NCI-H524 treated with DMSO at 0.1 percent for 48 hours (cell line): ENCODE measurements at regions not wholly inside any gene's neighbourhood (a gene's known extent, or its start where the extent isn't known, plus 50 kb on each side); places are given as distances from the start of the nearest gene placed in this dataset.
"Not testable (repeated sequence)": the region's sequence is repeated elsewhere in the genome, so short reads cannot be mapped to it uniquely, and the experiment has no call there.

ENCODE experiments used
- DNase-seq: peaks from one replicate; lab custom pipeline; 2025; lab: John Stamatoyannopoulos, UW

DNA sequence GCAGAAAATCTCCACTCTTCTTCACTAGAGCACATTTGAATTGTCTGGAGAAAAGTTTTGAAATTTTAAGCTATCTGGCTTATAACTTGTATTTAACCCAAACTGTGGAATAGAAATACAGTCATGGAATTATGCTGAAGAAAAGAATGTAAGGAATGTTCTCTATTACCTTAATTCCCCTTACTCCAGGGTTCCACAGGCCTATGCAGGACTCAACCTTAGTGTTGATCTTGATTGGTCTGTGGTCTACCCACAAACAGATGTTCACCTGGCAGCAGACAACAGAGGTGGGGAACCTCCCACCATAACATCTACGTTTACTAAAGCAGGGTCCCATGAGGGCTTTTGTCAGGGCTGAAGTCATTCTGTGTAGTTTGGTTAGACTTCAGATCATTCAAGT is 189.3 kb upstream of the GPRIN3 start:
- DNase-seq = no peak

DNA sequence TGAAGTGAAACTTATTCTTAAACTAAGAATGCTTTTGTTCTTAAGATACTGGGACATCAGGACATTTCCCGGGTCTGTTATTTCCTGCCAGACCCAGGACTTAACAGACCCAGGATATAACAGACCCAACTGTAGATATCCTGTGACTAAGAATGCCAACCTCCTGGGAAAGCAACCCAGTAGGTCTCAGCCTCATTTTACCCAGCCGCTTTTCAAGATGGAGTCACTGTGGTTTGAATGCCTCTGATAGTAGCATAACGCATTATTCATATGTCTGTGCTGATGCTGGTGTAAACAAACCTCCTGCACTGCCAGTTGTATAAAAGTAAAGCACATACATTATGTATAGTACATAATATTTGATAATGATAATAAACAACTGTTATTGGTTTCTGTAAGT is 185.8 kb upstream of the GPRIN3 start:
- DNase-seq = no peak

DNA sequence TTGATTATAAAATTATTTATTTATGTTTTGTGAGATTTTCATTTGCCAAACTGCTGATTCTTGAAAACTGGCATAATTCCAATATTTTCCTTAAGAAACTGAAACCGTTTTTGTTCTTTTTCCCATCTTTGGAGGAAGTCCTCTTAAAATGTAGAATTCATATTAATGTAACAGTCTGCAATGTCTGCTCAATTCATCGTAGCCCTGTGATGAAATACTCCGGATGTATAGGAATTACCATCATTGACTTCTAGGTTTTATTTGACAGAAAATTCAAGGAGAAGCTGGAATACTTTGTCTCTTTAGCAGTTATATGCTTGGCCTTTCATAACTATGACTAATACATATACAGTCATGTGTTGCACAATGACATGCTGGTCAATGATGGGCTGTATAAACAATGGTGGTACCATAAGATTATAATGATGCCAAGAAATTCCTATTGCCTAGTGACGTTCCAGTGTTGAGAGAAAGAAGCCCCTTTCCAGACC is 185.0 kb upstream of the GPRIN3 start:
- no peak for DNase-seq

DNA sequence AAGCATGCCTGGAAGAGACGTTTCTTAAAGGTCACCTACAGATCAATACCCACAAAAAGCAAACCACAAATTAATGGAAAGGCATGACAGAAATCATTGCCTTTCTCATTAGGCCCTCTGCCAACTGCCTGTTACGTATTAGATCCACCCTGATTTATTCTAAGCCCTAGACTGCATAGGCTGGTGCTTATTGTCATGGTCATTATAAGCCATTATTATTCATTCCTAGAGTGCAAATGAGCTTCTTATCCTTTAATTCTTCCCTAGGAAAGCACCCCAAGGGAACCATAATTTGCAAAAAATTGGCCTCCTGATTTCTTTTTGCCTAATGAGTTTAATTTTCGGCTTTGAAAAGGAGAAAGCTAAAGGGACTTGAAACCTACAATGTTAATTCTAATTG is 184.2 kb upstream of the GPRIN3 start:
- DNase-seq = no peak

DNA sequence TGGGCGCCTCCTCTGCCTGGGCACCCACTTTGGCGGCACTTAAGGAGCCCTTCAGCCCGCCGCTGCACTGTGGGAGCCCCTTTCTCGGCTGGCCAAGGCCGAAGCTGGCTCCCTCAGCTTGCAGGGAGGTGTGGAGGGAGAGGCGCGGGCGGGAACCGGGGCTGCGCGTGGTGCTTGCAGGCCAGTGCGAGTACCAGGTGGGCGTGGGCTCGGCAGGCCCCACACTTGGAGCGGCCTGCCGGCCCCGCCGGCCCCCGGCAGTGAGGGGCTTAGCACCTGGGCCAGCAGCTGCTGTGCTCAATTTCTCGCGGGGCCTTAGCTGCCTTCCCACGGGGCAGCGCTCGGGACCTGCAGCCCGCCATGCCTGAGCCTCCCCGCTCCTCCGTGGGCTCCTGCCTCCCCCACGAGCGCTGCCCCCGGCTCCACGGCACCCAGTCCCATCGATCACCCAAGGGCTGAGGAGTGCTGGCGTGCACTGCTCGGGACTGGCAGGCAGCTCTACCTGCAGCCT is 182.4 kb upstream of the GPRIN3 start:
- DNase-seq = not testable (repeated sequence)

DNA sequence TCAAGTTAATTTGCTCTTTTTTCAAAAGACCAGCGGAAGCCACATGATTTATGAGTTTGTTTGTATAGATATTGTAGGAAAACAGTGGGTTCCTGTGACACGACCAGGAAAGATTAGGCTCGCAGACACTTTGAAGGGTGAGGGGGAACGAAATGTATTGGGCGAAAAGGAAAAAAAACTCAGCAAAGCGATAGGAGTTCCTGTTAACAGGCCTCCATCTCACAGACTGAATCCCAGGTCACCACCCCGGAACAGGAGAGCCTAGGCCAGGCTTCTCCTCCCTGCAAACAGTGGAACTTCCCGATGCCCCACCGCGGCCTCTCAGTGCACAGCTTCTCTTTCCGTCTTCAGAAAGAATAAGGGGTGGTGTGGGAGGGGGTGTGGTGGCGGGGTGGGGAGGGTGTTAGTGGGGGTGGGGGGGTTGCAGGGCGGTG is 181.8 kb upstream of the GPRIN3 start:
- DNase-seq = no peak

DNA sequence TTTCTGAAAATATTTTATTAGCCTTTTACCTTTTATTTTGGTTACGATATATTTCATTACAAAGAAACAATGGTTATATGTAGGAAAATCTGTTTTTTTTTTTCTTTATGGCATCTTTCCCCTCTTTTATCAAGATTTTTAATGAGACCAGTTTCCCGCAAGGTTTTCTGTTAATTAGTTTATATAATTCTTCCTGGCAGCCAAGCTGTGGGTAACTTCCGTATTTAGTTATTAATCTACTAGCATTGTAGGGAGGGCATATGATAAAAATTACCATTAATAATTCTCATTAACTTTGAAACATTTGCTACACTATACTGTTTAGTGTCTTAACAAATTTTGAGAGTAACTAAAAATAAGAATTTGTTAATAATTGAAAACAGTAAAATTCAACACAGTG is 181.1 kb upstream of the GPRIN3 start:
- DNase-seq = no peak

DNA sequence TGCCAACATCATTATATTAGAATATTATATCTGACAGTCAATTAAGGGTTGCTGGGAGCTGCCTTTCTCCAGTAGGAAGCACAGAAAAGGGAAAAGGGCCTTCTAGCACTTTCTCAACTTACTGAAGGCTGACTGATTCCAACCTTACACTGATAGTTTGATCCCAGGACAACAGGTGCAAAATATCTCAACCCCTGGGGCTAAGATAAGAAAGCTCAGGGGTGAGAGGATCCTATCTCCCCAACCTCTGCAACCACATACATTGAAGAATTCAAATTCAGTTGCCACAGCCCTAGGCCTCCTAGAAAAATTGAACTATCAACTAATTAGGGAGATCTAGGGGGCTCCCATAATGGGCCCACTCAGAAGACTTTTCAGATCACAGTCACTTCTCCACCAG is 179.1 kb upstream of the GPRIN3 start:
- no peak for DNase-seq

DNA sequence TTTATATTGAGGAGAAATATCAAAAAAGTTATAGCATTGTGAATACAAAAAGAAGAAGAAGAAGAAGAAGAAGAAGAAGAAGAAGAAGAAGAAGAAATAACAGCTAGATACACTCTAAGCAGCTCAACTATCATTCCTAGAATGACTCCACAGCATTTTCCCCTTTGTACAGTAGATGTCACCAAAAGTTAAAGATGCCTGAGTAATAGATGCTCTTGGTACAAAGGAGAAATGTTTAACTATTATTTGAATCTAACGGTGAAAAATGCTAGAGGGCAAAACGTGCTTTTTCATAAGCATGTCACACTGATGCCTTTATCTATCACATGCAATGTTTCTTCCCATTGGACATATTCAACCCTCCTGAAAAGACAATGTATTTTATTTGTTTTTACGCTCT is 178.4 kb upstream of the GPRIN3 start:
- no peak for DNase-seq

DNA sequence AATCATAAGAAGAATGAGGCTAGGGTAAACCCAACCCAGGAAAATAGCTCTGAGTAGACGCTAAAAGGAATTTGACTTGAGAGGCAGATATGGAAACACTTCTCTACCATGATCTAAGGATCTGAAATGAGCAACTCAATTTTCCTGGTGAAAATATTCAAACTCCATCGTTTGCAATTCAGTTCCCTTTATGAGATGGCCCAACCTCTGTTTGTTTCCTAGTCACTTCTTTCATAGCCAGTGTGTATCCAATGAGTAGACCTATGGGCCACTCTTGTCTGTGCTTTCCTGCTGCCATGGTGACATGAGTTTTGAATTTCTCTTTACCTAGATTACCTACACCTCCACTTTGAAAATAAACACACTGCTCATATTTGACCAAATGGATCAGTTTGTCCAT is 176.2 kb upstream of the GPRIN3 start:
- DNase-seq = no peak

DNA sequence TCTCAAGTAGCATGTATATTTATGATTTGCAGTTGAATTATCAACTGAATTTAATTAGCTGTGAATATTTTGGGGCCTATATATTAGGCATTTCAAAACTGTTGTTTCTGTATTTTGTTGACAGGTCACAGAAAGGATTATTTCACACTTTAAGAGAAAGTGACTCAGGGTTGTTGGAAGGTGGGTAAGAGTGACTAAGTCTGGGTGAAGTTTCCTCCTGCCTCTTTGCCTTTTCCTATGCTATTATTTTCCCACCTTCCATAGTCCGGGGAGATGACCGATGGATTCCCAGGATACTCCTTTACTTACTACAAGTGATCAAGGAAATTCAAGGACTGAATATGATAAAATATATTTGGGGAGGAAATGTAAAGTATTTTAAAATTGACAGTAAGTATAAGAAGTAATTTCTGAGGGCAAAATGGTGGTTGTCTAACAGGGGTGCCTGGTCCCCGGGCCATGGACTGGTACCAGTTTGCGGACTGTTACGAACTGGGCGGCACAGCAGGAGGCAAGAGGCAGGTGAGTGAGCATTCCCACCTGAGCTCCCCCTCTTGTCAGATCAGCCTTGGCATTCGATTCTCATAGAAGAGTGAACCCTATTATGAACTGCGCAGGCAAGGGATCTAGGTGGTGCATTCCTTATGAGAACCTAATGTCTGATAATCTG is 175.5 kb upstream of the GPRIN3 start:
- no peak for DNase-seq

DNA sequence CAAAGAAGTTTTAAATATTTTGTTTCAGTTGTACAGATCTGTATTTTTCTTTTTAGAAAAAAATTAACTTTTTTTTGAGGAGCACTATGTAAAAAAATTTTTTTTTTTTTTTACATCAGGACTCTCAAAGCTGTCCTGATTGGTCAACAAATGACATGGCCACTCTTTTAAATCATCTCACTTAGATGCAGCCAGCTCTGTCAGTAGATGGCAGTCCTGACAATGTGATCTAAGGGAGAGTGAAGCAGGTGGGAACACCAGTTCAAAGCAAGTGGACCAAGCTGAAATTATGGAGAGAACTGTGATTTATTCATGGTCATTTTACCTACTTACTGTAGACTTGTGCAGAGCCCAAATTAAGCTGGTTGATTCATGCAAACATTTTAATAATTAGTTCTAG is 174.7 kb upstream of the GPRIN3 start:
- peak; percentile 14 for DNase-seq

DNA sequence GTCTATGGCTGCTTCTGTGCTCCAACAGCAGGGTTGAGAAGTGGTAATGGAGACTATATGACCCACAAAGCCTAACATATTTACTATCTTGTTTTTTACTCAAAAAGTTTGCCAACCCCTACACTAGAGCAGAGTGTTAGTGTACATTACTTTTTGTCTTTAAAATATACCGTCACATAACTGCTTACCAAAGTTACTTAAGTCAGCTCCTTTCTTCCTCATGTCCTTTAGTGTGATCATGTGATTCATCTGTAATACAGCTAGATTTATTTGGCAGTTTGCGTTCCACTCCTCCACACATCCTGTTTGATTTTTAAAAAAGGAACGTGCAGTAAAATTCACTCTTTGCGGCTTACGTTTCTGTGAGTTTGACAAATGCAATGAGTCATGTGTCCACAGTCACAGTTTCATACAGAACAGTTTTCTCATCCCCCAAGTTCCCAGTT is 162.4 kb upstream of the GPRIN3 start:
- no peak for DNase-seq

DNA sequence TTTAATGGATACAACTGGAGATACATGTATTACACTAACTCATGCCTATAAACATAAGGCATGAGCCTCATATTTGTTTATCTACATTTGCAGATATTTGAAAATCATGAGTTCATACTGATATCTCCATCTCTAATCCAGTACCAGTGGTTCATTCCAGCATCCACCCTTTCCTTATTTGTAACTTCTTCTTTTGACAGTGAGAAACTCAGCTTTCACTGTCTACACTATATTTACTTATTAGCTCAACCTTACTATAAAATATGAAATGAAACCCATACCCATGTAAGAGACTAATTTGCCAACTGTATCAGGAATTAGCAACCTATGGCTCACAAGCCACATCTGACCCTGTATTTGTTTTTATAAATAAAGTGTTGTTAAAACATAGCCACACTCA is 161.9 kb upstream of the GPRIN3 start:
- no peak for DNase-seq

DNA sequence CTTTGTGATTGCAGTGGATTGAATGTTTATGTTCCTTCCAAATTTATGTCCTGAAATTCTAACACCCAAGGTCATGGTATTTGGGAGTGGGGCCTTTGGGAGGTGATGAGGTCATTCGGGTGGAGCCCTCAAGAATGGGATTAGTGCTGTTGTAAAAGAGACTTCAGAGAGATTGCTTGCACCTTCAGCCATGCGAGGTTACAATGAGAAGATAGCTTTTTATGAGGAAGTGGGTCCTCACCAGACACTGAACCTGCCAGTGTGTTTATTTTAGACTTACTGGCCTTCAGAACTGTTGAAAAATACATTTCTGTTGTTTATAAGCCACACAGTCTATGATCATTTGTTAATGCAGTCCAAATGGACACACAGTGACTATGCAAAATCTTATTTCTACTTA is 161.0 kb upstream of the GPRIN3 start:
- DNase-seq = no peak

DNA sequence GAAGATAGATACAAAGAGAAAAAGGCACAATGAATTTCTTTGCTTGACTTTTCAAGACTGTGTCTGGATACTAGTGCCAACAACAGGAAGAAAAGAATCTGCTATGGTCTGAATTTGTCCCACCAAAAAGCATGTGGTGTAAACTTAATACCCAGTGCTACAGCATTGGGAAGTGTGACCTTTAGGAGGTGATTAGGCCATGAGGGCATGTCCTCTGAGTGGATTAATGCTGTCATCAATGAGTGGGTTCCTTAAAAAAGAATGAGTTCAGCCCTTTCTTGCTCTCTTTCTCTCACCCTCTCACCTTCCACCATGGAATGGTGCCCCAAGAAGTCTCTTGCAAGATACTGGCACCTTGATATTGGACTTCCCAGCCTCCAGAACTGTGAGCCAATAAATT is 155.7 kb upstream of the GPRIN3 start:
- DNase-seq = no peak

DNA sequence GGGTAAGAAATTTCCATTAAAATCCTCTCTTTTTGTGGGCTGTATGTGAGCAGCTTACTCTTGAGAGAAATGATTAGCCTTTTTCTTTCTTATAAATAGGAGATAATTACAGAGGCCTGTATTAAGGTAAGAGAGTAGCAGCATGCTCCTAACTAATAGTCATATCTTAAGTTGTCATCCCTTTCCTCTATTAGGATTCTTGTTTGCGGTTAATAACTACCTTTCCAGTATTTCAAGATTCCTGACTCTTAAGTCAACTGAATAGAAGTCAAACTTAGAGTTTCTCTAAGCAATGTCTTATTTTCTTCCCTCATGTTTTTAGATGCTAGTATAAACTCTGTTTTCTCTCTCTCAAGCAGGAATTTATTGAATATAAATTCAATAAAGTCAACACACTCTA is 139.9 kb upstream of the GPRIN3 start:
- no peak for DNase-seq

DNA sequence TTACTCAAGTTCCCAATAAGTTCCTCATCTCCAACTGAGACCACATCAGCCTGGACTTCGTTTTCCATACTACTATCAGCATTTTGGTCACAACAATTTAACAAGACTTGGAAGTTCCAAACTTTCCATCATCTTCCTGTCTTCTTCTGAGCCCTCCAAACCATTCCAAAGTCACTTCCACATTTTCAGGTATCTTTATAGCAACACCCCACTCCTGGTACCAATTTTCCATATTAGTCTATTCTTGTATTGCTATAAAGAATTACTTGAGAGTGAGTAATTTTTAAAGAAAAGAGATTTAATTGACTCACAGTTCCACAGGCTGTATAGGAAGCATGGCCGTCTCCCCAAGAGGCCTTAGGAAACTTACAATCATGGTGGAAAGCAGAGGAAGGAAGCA is 138.6 kb upstream of the GPRIN3 start:
- no peak for DNase-seq

DNA sequence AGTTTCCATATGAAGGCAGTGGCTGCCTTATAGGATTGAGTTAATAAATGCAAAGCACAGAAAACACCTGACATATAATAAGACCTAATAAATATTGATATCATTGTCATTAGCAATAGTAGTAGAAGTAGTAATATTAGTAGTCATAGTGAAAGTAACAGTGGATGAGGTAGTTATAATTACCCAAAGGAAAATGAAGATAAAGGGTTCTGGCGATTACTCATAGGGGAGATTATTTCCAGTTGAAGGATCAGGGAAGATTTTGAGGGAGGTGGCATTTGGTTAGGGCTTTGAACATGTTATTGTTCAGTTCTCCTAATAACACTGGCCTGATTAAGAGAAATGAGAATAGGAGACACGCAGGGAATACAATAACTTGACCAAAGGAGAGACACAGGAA is 131.9 kb upstream of the GPRIN3 start:
- DNase-seq = no peak

DNA sequence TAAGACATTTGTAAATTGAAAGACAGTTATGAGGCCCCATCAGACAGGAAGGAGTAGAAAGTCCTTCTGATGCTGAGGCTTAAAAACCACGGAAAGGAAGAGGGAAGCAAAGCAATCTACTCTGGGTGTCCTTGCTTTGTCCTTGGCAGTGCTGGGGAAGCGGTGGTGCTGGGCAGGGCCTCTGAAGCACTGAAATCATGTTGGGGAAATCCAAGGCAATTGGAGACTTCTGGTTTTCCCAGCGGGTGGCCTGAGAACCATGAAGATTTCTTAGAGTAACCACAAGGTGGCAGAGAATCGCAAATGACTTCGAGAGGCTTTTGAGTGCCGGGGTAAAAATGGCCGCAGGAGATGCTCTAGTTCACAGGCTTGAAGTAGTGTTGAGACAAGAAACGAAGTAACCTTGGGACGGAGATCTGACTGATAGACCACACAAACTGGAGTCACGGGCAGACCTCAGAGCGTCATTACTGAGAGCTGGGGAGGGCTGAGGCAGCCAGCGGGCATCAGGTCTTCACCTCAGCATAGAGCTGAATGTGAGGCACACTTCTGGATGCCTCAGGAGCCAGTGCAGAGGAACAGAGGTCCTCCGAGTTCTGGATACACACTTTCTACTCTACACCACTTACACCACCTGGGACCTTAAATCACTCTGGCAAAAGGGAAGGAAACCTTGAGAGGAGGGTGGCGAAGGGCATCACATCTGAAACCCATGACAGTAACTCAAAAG is 130.7 kb upstream of the GPRIN3 start:
- DNase-seq = peak; percentile 5

DNA sequence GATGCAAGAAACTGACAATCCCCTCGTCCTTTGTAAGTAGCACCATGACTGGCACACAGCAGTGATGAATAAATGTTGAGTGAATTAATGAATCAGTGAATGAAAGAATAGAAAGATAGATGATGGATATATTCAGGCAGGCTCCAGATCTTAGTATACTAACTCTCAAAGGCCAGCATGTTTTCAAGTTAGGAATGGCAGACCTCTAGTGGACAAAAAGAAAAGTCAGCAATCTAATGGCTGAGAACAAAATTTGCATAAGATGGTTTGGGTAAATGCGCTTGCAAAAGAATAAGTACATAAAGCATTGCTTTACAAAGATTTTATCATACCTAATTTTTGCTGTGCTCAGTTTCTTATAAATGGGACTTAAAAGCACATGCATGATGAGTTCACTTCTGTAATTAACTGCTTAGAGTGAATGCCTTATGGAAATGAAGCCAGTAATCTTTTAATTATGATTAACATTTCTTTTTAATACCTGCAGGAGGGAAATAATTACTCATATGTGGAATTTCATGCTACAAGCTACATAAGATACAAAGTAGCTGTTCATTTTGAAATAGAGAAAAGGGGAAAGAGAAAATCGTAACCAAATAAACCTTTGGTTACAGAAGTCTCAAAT is 126.9 kb upstream of the GPRIN3 start:
- no peak for DNase-seq

DNA sequence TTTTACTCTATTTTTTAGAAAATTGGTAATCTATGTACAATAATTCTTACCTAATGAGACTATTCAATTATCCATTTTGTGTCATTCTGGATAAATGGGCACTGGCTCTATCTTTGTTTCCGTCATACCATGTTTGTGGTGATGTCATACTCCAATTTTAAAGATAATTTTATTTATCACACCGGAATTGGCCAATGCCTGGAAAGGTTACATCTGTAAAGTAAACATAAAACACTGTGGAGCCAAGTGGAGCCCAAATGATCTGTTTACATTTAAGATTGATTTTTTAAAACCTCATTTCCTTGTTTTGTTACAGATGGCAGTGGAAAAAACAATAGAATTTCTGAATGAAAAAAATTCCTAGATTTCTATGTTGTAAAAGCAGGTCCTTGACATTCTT is 120.2 kb upstream of the GPRIN3 start:
- no peak for DNase-seq

DNA sequence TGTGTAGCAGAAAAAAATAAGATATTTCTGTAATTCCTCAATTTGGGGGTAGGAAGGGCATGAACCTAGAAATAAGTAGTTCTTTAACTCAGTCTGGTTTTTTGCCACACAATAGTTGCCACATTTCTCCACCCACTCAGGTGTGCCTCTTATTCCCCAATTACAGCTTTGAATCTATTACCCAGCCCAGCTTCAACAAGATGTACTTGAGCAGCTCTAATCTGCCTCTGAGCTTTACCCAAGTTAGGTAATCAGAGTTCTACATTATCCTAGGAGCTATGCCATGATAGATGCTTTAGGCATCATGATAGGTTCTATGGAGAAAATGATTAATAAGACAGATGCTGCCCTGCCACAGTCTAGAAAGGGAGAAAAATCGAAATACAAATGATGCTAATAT is 117.4 kb upstream of the GPRIN3 start:
- DNase-seq = no peak
